ENCODE measurements at regions not wholly inside any gene's neighbourhood (a gene's known extent, or its start where the extent isn't known, plus 50 kb on each side); places are given as distances from the start of the nearest gene placed in this dataset.
"Not testable (repeated sequence)": the region's sequence is repeated elsewhere in the genome, so short reads cannot be mapped to it uniquely, and the experiment has no call there.

GRCh38 chr2:13666582-13667414, 950.1 kb downstream of the TRIB2 start:
- Histone ChIP-seq H3K4me2 (ENCODE audit: low read length) (peak overlapping the region; percentile 54), H3K27me3 (ENCODE audit: low read depth, low read length) (no peaks in the 10 kb centered on the region), H3K9ac (ENCODE audit: low read length) (0 out of 2 replicates have a peak overlapping the region, but pooled peaks have one; percentile 25), H3K9me3 (ENCODE audit: insufficient read depth, low read length) (no peaks in the 10 kb centered on the region), H3K4me1 (ENCODE audit: low read length) (peaks cover 13% of the 10 kb centered on the region), H4K20me1 (ENCODE audit: insufficient read depth, low read length) (no peaks in the 10 kb centered on the region), H3K27ac (ENCODE audit: low read length) (peak overlapping the region; percentile 47), H3K36me3 (replicated peaks; ENCODE audit: low read depth, low read length) (no peaks in the 10 kb centered on the region), H3K79me2 (ENCODE audit: low read length) (no peaks in the 10 kb centered on the region), H3K4me3 (ENCODE audit: low read length) (peak overlapping the region; percentile 10; the same call in 1 of the 2 replicates), H2AFZ (ENCODE audit: low read depth, low read length) (peak overlapping the region; percentile 84)
- no peak for TF ChIP-seq CTCF (IDR thresholded peaks at IDR 0.05; ENCODE audit: low read depth, low read length)

GRCh38 chr2:13667415-13667757, 950.6 kb downstream of the TRIB2 start:
- Histone ChIP-seq H3K9me3 (ENCODE audit: insufficient read depth, low read length) (no peaks in the 10 kb centered on the region), H3K4me1 (ENCODE audit: low read length) (peaks cover 13% of the 10 kb centered on the region), H3K4me2 (ENCODE audit: low read length) (no peak overlapping the region), H3K4me3 (ENCODE audit: low read length) (no peak overlapping the region), H3K36me3 (replicated peaks; ENCODE audit: low read depth, low read length) (no peaks in the 10 kb centered on the region), H3K79me2 (ENCODE audit: low read length) (no peaks in the 10 kb centered on the region), H3K9ac (ENCODE audit: low read length) (no peak overlapping the region), H2AFZ (ENCODE audit: low read depth, low read length) (no peak overlapping the region), H3K27ac (ENCODE audit: low read length) (peak overlapping the region; percentile 47; the same call in 1 of the 2 replicates), H3K27me3 (ENCODE audit: low read depth, low read length) (no peaks in the 10 kb centered on the region), H4K20me1 (ENCODE audit: insufficient read depth, low read length) (no peaks in the 10 kb centered on the region)
- TF ChIP-seq EZH2phosphoT487 (IDR thresholded peaks at IDR 0.05; ENCODE audit: low read depth) (no peak), CTCF (IDR thresholded peaks at IDR 0.05; ENCODE audit: low read depth, low read length) (no peak)

- TF ChIP-seq CTCF (IDR thresholded peaks at IDR 0.05; ENCODE audit: low read depth, low read length) (no peak), EZH2phosphoT487 (IDR thresholded peaks at IDR 0.05; ENCODE audit: low read depth) (no peak)
Observed at GRCh38 chr2:13669607-13670006, 952.9 kb downstream of the TRIB2 start.

GRCh38 chr2:13673821-13674220, 957.1 kb downstream of the TRIB2 start:
- not testable (repeated sequence) for H2AFZ ChIP-seq (ENCODE audit: low read depth, low read length); H3K79me2 ChIP-seq (ENCODE audit: low read length); H3K27me3 ChIP-seq (ENCODE audit: low read depth, low read length); H3K4me1 ChIP-seq (ENCODE audit: low read length); H3K4me2 ChIP-seq (ENCODE audit: low read length); H3K36me3 ChIP-seq (replicated peaks; ENCODE audit: low read depth, low read length); H3K9ac ChIP-seq (ENCODE audit: low read length); H3K4me3 ChIP-seq (ENCODE audit: low read length); H4K20me1 ChIP-seq (ENCODE audit: insufficient read depth, low read length); H3K27ac ChIP-seq (ENCODE audit: low read length); H3K9me3 ChIP-seq (ENCODE audit: insufficient read depth, low read length)

More at GRCh38 chr2:13669607-13670006, 952.9 kb downstream of the TRIB2 start:
- no peak overlapping the region for H3K9ac ChIP-seq (ENCODE audit: low read length)
- H3K4me1 ChIP-seq (ENCODE audit: low read length), result peaks cover 13% of the 10 kb centered on the region
- no peaks in the 10 kb centered on the region for H3K36me3 ChIP-seq (replicated peaks; ENCODE audit: low read depth, low read length)
- no peak overlapping the region for H3K4me2 ChIP-seq (ENCODE audit: low read length)
- no peak overlapping the region for H2AFZ ChIP-seq (ENCODE audit: low read depth, low read length)
- no peaks in the 10 kb centered on the region for H3K9me3 ChIP-seq (ENCODE audit: insufficient read depth, low read length)
- H3K27me3 ChIP-seq (ENCODE audit: low read depth, low read length), result no peaks in the 10 kb centered on the region
- H4K20me1 ChIP-seq (ENCODE audit: insufficient read depth, low read length), result no peaks in the 10 kb centered on the region
- H3K4me3 ChIP-seq (ENCODE audit: low read length), result no peak overlapping the region
- no peaks in the 10 kb centered on the region for H3K79me2 ChIP-seq (ENCODE audit: low read length)
- no peak overlapping the region for H3K27ac ChIP-seq (ENCODE audit: low read length)

All from OCI-LY3 (cell line).